ENCODE measurements at regions not wholly inside any gene's neighbourhood (a gene's known extent, or its start where the extent isn't known, plus 50 kb on each side); places are given as distances from the start of the nearest gene placed in this dataset.

DNA sequence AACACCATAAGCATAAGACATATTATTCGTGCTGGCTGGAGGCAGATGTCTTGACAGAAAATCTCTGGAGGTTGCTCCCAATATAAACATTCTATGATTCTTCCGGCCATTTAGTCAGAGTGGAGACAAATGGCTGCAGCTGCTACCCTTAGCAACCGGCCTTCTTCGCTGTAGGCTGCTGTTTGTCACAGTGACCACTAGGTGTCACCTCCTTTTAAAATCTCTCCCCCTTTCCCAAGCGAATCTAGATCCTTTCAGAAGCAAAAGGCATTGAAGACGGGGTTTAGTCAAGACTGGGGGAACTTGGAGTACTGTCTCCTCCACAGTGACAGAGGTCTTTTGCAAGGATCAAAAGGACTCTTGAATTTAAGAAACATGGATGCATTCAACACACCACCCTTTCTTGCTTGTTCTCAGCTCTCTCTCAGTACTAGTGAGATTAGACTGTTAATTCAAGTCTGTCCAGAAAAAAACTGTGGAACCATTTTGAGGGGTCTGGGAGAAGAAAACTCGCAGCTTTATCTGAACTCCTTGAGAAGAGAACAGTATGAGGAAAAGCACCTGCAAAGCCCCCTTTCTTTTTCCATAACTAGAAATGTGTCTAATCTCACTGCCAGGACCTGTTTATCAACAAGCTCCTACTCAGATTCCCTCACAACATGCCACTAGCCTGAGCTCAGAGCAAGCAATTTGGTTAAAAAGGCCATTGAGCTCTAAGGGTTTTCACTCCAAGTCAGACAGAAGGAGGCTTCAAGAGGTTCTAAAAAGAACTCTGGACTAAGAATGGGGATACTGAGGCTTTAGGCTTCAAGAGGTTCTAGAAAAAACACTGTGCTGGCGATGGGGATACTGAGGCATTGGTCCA lies 408.3 kb upstream of the PLXNA2 start:
- no peak overlapping the region for H3K4me3 Mint-ChIP-seq (ENCODE audit: unreplicated experiment)
- H3K9me3 Mint-ChIP-seq (ENCODE audit: unreplicated experiment): peaks cover 6% of the 10 kb centered on the region
- peaks cover 6% of the 10 kb centered on the region for H3K27me3 Mint-ChIP-seq (ENCODE audit: unreplicated experiment)
- H3K4me1 Mint-ChIP-seq (ENCODE audit: low read depth, unreplicated experiment): peaks cover 13% of the 10 kb centered on the region
- DNase-seq: peak; percentile 71
- H3K36me3 Mint-ChIP-seq (ENCODE audit: unreplicated experiment): no peaks in the 10 kb centered on the region
- TF ChIP-seq, protein P1, sequence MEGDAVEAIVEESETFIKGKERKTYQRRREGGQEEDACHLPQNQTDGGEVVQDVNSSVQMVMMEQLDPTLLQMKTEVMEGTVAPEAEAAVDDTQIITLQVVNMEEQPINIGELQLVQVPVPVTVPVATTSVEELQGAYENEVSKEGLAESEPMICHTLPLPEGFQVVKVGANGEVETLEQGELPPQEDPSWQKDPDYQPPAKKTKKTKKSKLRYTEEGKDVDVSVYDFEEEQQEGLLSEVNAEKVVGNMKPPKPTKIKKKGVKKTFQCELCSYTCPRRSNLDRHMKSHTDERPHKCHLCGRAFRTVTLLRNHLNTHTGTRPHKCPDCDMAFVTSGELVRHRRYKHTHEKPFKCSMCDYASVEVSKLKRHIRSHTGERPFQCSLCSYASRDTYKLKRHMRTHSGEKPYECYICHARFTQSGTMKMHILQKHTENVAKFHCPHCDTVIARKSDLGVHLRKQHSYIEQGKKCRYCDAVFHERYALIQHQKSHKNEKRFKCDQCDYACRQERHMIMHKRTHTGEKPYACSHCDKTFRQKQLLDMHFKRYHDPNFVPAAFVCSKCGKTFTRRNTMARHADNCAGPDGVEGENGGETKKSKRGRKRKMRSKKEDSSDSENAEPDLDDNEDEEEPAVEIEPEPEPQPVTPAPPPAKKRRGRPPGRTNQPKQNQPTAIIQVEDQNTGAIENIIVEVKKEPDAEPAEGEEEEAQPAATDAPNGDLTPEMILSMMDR (IDR thresholded peaks at IDR 0.05; ENCODE audit: partially characterized antibody, unreplicated experiment): peak; percentile 96
- peak overlapping the region; percentile 84 for H3K27ac Mint-ChIP-seq (ENCODE audit: unreplicated experiment)

DNA sequence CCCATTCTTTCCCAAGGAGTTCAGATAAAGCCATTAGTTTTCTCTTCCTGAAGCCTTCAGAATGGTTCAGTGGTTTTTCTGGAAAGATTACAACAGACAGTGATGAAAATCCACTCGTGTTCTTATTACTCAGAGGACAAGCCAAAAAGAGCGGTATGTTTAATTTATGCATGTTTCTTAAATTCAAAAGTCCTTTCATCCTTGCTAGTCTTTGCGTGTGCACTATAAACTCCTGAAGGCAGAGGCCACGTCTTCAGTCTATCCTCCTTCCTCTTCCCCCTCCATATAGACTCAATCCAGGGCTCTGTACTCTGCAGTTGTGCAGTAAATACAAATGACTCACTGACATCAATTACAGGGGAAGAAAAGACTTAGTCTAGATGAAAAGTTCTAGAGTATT lies 409.2 kb upstream of the PLXNA2 start:
- no peaks in the 10 kb centered on the region for H3K36me3 Mint-ChIP-seq (ENCODE audit: unreplicated experiment)
- H3K4me3 Mint-ChIP-seq (ENCODE audit: unreplicated experiment): no peak overlapping the region
- peaks cover 6% of the 10 kb centered on the region for H3K9me3 Mint-ChIP-seq (ENCODE audit: unreplicated experiment)
- no peak for DNase-seq
- TF ChIP-seq, protein P1 (IDR thresholded peaks at IDR 0.05; ENCODE audit: partially characterized antibody, unreplicated experiment): no peak
- H3K27me3 Mint-ChIP-seq (ENCODE audit: unreplicated experiment): peaks cover 6% of the 10 kb centered on the region
- no peak overlapping the region for H3K27ac Mint-ChIP-seq (ENCODE audit: unreplicated experiment)
- peaks cover 8% of the 10 kb centered on the region for H3K4me1 Mint-ChIP-seq (ENCODE audit: low read depth, unreplicated experiment)

DNA sequence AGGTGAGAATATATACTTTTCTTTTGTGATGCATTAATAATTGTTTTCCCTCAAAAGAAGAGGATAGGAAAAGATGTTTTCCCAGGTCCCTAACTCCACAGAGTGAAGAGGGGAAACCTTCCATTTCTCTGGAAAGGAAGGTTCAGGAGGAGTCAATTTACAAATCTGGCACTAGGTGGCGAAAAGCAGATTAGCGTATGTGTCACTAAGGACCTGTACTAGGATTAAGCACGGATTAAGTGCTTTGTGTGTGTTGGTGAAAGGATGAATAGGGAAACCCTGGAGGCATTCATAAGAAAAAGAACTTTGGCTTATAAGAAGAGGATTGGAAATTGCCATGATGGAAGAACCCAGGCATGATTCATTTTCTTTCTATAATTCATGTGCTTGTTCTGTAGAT lies 410.1 kb upstream of the PLXNA2 start:
- Mint-ChIP-seq H3K4me3 (ENCODE audit: unreplicated experiment) (no peak overlapping the region), H3K9me3 (ENCODE audit: unreplicated experiment) (peaks cover 6% of the 10 kb centered on the region)

DNA sequence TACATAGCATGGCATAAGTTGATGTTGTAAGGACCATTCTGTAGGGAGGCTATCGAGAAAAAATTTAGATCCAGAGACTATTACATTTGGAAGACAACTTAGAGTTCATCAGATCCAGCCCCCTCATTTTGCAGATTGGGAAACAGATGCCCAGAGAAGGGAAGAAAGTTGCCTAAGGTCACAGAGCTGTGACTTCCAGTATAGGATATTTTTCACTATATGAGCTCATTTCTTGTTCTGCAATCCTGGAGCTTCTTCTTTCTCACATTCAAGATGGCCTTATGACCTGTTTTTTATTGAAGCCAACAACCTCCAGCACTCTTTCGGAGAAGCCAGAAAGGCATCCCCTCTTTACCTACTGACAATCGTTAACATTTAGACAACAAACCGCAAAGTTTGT lies 421.8 kb upstream of the PLXNA2 start:
- DNase-seq: no peak
- Mint-ChIP-seq H3K4me1 (ENCODE audit: low read depth, unreplicated experiment) (no peaks in the 10 kb centered on the region), H3K27me3 (ENCODE audit: unreplicated experiment) (peaks cover 1% of the 10 kb centered on the region), H3K36me3 (ENCODE audit: unreplicated experiment) (no peaks in the 10 kb centered on the region), H3K9me3 (ENCODE audit: unreplicated experiment) (no peaks in the 10 kb centered on the region), H3K27ac (ENCODE audit: unreplicated experiment) (no peak overlapping the region), H3K4me3 (ENCODE audit: unreplicated experiment) (no peak overlapping the region)
- TF ChIP-seq, protein P1 (IDR thresholded peaks at IDR 0.05; ENCODE audit: partially characterized antibody, unreplicated experiment): no peak

More for the DNA sequence above, 410.1 kb upstream of the PLXNA2 start:
- Mint-ChIP-seq H3K27ac (ENCODE audit: unreplicated experiment) (no peak overlapping the region), H3K27me3 (ENCODE audit: unreplicated experiment) (peaks cover 6% of the 10 kb centered on the region), H3K36me3 (ENCODE audit: unreplicated experiment) (no peaks in the 10 kb centered on the region), H3K4me1 (ENCODE audit: low read depth, unreplicated experiment) (peaks cover 8% of the 10 kb centered on the region)
- TF ChIP-seq, protein P1 (IDR thresholded peaks at IDR 0.05; ENCODE audit: partially characterized antibody, unreplicated experiment): peak; percentile 56
- no peak for DNase-seq

DNA sequence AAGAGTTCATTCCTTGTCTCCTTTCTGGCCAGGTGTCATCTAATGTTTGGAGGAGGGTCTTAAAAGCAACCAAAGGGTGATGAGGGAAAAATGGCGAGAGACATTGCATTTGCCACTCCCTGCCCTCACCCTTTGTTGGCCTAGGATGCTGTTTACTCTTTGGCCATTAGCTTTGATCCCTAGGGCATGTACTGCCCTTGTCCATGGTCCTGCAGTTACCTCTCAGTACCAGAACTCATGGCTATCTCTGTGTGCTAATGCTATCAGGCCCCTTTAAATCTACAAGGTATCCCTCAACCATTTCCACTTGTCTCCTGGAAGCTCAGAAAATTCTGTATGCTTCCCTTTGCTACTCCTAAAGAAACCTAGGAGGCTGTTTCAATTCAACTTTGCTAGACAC lies 424.8 kb upstream of the PLXNA2 start:
- TF ChIP-seq, protein P1 (IDR thresholded peaks at IDR 0.05; ENCODE audit: partially characterized antibody, unreplicated experiment): no peak
- no peaks in the 10 kb centered on the region for H3K4me1 Mint-ChIP-seq (ENCODE audit: low read depth, unreplicated experiment)
- DNase-seq: no peak
- H3K36me3 Mint-ChIP-seq (ENCODE audit: unreplicated experiment): no peaks in the 10 kb centered on the region
- H3K27ac Mint-ChIP-seq (ENCODE audit: unreplicated experiment): no peak overlapping the region
- H3K4me3 Mint-ChIP-seq (ENCODE audit: unreplicated experiment): no peak overlapping the region
- no peaks in the 10 kb centered on the region for H3K9me3 Mint-ChIP-seq (ENCODE audit: unreplicated experiment)
- peaks cover 1% of the 10 kb centered on the region for H3K27me3 Mint-ChIP-seq (ENCODE audit: unreplicated experiment)
